Endothelial cell (in vitro differentiated cells): ENCODE measurements at regions not wholly inside any gene's neighbourhood (a gene's known extent, or its start where the extent isn't known, plus 50 kb on each side); places are given as distances from the start of the nearest gene placed in this dataset.
"Not testable (repeated sequence)": the region's sequence is repeated elsewhere in the genome, so short reads cannot be mapped to it uniquely, and the experiment has no call there.

Experiments used
- DNase-seq: peaks from one replicate; pipeline ENCODE4 v3.0.0; 2021; ENCODE audit warnings: low spot score
- H3K27ac Mint-ChIP-seq: one replicate; pipeline ENCODE4 v1.8.0; 2021; ENCODE audit warnings: mixed read lengths, inconsistent platforms; ENCODE audit not compliant: unreplicated experiment
- H3K27me3 Mint-ChIP-seq: one replicate; pipeline ENCODE4 v1.8.0; 2021; ENCODE audit warnings: mild to moderate bottlenecking, moderate library complexity, mixed read lengths, inconsistent platforms; ENCODE audit not compliant: unreplicated experiment
- H3K36me3 Mint-ChIP-seq: one replicate; pipeline ENCODE4 v1.8.0; 2021; ENCODE audit warnings: mild to moderate bottlenecking, low read depth, mixed read lengths, inconsistent platforms; ENCODE audit not compliant: unreplicated experiment
- H3K4me1 Mint-ChIP-seq: one replicate; pipeline ENCODE4 v1.8.0; 2021; ENCODE audit warnings: mild to moderate bottlenecking, mixed read lengths, inconsistent platforms; ENCODE audit not compliant: unreplicated experiment
- H3K4me3 Mint-ChIP-seq: one replicate; pipeline ENCODE4 v1.8.0; 2021; ENCODE audit warnings: mild to moderate bottlenecking, mixed read lengths, inconsistent platforms; ENCODE audit not compliant: unreplicated experiment
- H3K9me3 Mint-ChIP-seq: one replicate; pipeline ENCODE4 v1.8.0; 2021; ENCODE audit warnings: mixed read lengths, inconsistent platforms; ENCODE audit not compliant: unreplicated experiment

GRCh38 chr15:20226531-20226930 is 315.1 kb downstream of the GOLGA6L6 start:
- H3K4me1 Mint-ChIP-seq, H3K36me3 Mint-ChIP-seq, H3K4me3 Mint-ChIP-seq, DNase-seq, H3K27ac Mint-ChIP-seq, H3K27me3 Mint-ChIP-seq: not testable (repeated sequence)
- H3K9me3 Mint-ChIP-seq: peaks cover 14% of the 10 kb centered on the region

DNA sequence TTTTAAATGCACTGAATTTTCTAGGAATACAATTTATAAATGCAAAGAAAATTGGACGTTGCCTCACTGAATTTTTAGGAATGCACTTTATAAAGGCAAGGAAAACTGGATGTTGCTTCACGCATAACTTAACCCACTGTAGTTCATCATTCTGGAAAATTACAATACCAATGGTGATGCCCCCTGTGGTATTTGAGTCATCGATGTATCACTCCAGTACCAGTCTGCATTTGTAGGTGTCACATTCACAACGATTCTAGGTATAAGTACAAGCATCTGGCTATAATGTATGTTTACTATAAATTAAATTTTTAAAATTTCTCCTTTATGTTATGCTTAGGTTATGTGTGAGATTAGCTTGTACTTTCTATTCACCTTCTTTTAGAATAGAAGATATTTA is 320.5 kb downstream of the GOLGA6L6 start:
- H3K36me3 Mint-ChIP-seq, H3K9me3 Mint-ChIP-seq, H3K27ac Mint-ChIP-seq, H3K27me3 Mint-ChIP-seq, H3K4me3 Mint-ChIP-seq, H3K4me1 Mint-ChIP-seq, DNase-seq: not testable (repeated sequence)

DNA sequence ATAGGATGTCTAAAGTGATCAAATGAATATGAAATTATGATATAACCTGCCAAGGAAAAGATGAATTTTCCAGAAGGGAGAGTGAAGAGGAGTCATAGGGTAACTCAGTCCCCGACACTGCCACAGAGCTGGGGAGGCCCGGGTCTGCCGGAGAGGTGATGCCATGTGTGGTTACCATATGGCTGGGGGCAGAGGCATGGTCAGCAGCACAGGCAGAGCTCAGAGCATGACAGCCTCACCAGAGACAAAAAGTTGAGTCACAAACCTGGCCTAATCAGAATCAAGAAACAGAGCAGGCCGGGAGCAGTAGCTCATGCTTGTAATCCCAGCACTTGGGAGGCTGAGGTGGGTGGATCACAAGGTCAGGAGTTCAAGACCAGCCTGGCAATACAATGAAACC is 322.4 kb downstream of the GOLGA6L6 start:
- not testable (repeated sequence) for H3K9me3 Mint-ChIP-seq, H3K27ac Mint-ChIP-seq, DNase-seq, H3K4me3 Mint-ChIP-seq, H3K27me3 Mint-ChIP-seq, H3K4me1 Mint-ChIP-seq, H3K36me3 Mint-ChIP-seq

DNA sequence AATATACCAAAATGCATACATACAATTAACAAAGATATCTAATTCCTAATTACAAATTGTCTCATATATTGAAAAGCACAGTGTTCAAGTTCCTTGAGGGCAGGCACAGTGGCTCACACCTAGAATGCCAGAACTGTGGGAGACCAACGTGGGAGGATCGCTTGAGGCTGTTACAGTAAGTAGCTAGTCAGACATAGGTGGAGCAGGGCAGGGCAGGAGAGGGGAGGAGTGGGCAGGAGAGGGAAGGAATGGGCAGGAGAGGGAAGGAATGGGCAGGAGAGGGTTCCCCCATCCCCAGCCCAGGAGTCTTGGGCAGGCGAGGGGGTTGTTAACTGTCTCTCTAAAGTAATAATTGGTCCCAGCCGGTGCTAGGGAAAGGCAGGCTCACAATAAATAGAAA is 325.9 kb downstream of the GOLGA6L6 start:
- not testable (repeated sequence) for H3K9me3 Mint-ChIP-seq, DNase-seq, H3K4me1 Mint-ChIP-seq, H3K27ac Mint-ChIP-seq, H3K27me3 Mint-ChIP-seq, H3K36me3 Mint-ChIP-seq, H3K4me3 Mint-ChIP-seq

- not testable (repeated sequence) for H3K36me3 Mint-ChIP-seq, H3K27ac Mint-ChIP-seq, H3K4me3 Mint-ChIP-seq, H3K4me1 Mint-ChIP-seq, DNase-seq, H3K27me3 Mint-ChIP-seq
- peaks cover 11% of the 10 kb centered on the region for H3K9me3 Mint-ChIP-seq
Observed at GRCh38 chr15:20214101-20214500, 327.5 kb downstream of the GOLGA6L6 start.

DNA sequence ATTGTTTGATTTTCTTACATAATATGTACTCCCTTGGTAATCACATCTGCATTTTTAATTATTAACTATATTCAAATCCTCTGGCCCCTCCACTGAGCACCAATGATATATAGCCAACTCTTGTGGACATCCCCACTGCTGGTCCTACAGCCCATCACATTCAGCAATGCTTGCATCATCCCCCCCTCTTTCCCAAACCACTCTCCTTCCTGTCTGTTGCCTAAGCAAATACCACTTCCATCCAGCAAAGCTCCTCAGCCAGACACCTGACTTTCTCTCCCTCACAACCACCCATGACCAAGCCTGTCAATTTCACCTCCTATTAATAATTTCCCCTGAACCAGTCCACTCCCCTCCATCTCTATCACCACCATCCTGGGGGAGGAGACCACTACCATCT is 330.1 kb downstream of the GOLGA6L6 start:
- not testable (repeated sequence) for H3K27ac Mint-ChIP-seq, H3K27me3 Mint-ChIP-seq, H3K36me3 Mint-ChIP-seq, H3K9me3 Mint-ChIP-seq, H3K4me1 Mint-ChIP-seq, DNase-seq, H3K4me3 Mint-ChIP-seq

GRCh38 chr15:20209973-20210372 is 331.6 kb downstream of the GOLGA6L6 start:
- H3K27ac Mint-ChIP-seq, H3K4me3 Mint-ChIP-seq, H3K4me1 Mint-ChIP-seq, H3K36me3 Mint-ChIP-seq, H3K27me3 Mint-ChIP-seq, H3K9me3 Mint-ChIP-seq, DNase-seq: not testable (repeated sequence)

- H3K4me3 Mint-ChIP-seq, H3K4me1 Mint-ChIP-seq, DNase-seq, H3K36me3 Mint-ChIP-seq, H3K27me3 Mint-ChIP-seq, H3K9me3 Mint-ChIP-seq, H3K27ac Mint-ChIP-seq: not testable (repeated sequence)
Observed at GRCh38 chr15:20207607-20208006, 334.0 kb downstream of the GOLGA6L6 start.

DNA sequence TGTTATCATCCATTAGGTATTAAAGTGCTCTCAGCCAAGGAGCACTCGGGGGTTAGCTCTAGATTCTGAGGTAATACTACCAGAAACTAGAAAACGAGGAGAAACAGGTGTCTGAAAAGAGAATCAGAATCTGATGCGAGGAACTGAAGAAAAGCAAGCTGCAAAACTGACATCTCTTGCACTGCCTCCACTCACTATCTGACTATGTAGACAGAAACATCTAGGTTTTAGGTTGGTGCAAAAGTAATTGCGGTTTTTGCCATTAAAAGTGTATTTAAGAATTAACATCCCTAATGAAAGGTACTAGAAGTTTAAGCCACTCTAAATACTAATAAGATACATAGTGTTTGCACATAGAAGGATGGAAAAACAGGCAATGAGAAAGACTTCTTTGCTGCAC is 334.4 kb downstream of the GOLGA6L6 start:
- not testable (repeated sequence) for H3K4me3 Mint-ChIP-seq, H3K36me3 Mint-ChIP-seq, H3K27ac Mint-ChIP-seq, H3K4me1 Mint-ChIP-seq, H3K27me3 Mint-ChIP-seq, H3K9me3 Mint-ChIP-seq, DNase-seq

- H3K4me1 Mint-ChIP-seq, H3K4me3 Mint-ChIP-seq, H3K27ac Mint-ChIP-seq, H3K9me3 Mint-ChIP-seq, DNase-seq, H3K36me3 Mint-ChIP-seq, H3K27me3 Mint-ChIP-seq: not testable (repeated sequence)
Observed at GRCh38 chr15:20204177-20204866, 337.3 kb downstream of the GOLGA6L6 start.

GRCh38 chr15:20203649-20204150 is 337.9 kb downstream of the GOLGA6L6 start:
- DNase-seq, H3K4me3 Mint-ChIP-seq, H3K27me3 Mint-ChIP-seq, H3K9me3 Mint-ChIP-seq, H3K36me3 Mint-ChIP-seq, H3K27ac Mint-ChIP-seq, H3K4me1 Mint-ChIP-seq: not testable (repeated sequence)
